ENCODE measurements at regions not wholly inside any gene's neighbourhood (a gene's known extent, or its start where the extent isn't known, plus 50 kb on each side); places are given as distances from the start of the nearest gene placed in this dataset.

DNA sequence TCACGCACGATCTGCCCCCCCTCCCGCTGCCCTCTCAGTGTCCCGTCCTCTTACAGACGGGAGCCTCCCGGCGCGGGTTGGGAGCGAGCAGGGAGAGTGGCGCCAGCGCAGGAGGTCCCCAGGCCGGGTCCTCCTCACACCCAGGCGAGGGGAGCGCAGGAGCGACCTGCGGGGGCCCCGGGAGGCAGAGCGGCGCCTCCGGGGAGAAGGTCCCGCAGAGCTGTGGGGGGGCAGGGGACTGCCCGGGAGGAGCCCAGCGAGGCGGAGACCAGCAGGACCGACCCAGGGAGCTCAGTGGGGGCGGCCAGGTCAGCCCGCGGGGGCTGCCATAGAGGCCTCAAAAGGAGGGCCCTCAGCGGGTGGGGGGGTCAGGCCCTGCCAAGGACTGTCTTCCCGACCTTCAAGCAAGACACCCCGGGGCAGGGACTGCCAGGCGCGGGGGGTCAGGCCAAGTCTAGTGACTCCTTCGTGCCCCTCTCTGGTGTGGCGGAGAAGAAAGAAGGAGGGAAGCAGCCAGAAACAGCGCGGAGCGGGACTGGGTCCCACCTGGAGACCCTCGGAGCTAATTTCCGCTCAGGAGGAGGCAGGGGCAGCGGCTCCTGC is 123.3 kb upstream of the ERCC6L2 start:
- intact Hi-C loops (cut with micrococcal nuclease): no loop called here
- DNase-seq: no peak
- Mint-ChIP-seq H3K4me1 (ENCODE audit: low read depth) (peaks cover 14% of the 10 kb centered on the region), H3K27ac (no peak overlapping the region), H3K36me3 (ENCODE audit: low read depth) (no peaks in the 10 kb centered on the region), H3K27me3 (peaks cover 2% of the 10 kb centered on the region), H3K9me3 (no peaks in the 10 kb centered on the region), H3K4me3 (no peak overlapping the region)
- CTCF ChIA-PET: interaction anchor here (1.1 kb wide), 1 partner anchor 25 kb away, joined by 4 read pairs; no protein-coding TSS in a partner anchor
- TF ChIP-seq, protein P1, sequence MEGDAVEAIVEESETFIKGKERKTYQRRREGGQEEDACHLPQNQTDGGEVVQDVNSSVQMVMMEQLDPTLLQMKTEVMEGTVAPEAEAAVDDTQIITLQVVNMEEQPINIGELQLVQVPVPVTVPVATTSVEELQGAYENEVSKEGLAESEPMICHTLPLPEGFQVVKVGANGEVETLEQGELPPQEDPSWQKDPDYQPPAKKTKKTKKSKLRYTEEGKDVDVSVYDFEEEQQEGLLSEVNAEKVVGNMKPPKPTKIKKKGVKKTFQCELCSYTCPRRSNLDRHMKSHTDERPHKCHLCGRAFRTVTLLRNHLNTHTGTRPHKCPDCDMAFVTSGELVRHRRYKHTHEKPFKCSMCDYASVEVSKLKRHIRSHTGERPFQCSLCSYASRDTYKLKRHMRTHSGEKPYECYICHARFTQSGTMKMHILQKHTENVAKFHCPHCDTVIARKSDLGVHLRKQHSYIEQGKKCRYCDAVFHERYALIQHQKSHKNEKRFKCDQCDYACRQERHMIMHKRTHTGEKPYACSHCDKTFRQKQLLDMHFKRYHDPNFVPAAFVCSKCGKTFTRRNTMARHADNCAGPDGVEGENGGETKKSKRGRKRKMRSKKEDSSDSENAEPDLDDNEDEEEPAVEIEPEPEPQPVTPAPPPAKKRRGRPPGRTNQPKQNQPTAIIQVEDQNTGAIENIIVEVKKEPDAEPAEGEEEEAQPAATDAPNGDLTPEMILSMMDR (IDR thresholded peaks at IDR 0.05): no peak
- no peak for ATAC-seq
- POLR2A ChIA-PET: no interaction called here

DNA sequence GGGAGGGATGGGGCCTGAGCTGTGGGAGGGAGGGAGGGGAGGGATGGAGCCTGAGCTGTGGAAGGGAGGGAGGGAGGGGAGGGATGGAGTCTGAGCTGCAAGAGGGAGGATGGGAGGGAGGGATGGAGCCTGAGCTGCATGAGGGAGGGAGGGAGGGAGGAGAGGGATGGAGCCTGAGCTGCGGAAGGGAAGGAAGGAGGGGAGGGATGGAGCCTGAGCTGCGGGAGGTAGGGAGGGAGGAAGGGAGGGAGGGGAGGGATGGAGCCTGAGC is 124.0 kb upstream of the ERCC6L2 start:
- no peak overlapping the region for H3K27ac Mint-ChIP-seq
- H3K4me3 Mint-ChIP-seq: no peak overlapping the region
- intact Hi-C loops (cut with micrococcal nuclease): no loop called here
- no peaks in the 10 kb centered on the region for H3K36me3 Mint-ChIP-seq (ENCODE audit: low read depth)
- CTCF ChIA-PET: interaction anchor here (1.1 kb wide), 1 partner anchor 24 kb away, joined by 4 read pairs; no protein-coding TSS in a partner anchor
- H3K4me1 Mint-ChIP-seq (ENCODE audit: low read depth): peaks cover 14% of the 10 kb centered on the region
- H3K9me3 Mint-ChIP-seq: no peaks in the 10 kb centered on the region
- ATAC-seq (no peak), DNase-seq (no peak)
- H3K27me3 Mint-ChIP-seq: peaks cover 2% of the 10 kb centered on the region
- POLR2A ChIA-PET: no interaction called here
- TF ChIP-seq, protein P1 (IDR thresholded peaks at IDR 0.05): no peak

DNA sequence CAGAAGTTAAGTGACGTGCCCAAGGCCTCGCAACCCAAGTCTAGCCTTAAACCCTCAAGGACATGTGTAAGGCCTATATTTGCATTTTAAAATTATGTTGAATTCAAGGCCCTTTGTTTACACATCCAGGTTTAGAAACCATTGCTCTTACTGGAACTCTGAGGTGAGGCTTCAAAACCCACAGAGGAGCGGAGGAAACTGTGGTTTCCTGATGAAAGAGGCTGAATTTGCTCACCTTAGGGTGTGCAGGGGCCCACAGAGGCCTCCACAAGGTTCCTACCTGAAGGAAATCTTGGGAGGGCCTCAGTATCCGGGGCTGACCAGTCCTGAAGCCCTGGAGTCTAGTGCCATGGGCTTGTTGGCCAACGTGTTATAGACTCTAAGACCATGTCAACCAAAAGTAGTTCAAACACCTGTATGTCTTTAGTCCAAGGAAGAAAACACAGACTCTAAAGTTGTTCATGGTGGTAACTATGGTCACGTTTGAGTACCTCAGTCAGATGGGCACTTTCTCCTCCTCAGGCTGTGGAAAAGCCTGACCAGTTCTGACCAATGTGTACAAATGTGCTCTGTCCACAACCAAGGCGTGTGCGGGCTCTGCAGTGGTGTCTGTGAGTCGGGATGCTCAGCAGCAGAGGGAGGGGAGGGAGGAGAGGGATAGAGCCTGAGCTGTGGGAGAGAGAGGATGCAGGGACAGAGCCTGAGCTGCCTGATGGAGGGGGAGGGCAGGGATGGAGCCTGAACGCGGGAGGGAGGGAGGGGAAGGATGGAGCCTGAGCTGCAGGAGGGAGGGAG is 124.6 kb upstream of the ERCC6L2 start:
- ChIA-PET CTCF (interaction anchor here (1.1 kb wide), 1 partner anchor 24 kb away, joined by 4 read pairs; no protein-coding TSS in a partner anchor), POLR2A (no interaction called here)
- DNase-seq (peak; percentile 69), ATAC-seq (peak; percentile 81)
- H3K4me1 Mint-ChIP-seq (ENCODE audit: low read depth): peaks cover 14% of the 10 kb centered on the region
- no peaks in the 10 kb centered on the region for H3K36me3 Mint-ChIP-seq (ENCODE audit: low read depth)
- intact Hi-C loops (cut with micrococcal nuclease): no loop called here
- H3K9me3 Mint-ChIP-seq: no peaks in the 10 kb centered on the region
- peaks cover 2% of the 10 kb centered on the region for H3K27me3 Mint-ChIP-seq
- H3K27ac Mint-ChIP-seq: no peak overlapping the region
- TF ChIP-seq, protein P1 (IDR thresholded peaks at IDR 0.05): no peak
- H3K4me3 Mint-ChIP-seq: no peak overlapping the region

DNA sequence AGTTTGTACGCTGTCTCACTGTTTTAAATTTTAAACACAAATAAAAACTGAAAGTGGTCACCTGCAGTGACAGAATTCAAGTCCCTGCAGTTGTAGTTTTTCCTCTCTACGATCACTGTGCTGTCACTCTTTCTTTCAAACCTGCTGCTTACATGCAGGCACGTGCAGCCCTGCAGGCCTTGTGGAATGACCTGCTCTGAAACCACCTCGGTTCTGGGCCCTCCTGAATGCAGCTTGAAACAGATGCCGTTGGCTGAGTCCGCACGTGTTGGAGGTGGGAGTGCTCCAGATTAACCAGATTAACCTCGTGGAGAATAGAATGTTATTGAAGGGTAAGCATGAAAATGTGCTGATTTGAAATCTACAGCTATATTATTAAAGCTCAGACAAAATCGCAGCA is 126.0 kb upstream of the ERCC6L2 start:
- Mint-ChIP-seq H3K9me3 (no peaks in the 10 kb centered on the region), H3K36me3 (ENCODE audit: low read depth) (no peaks in the 10 kb centered on the region), H3K27ac (no peak overlapping the region), H3K27me3 (peaks cover 2% of the 10 kb centered on the region), H3K4me1 (ENCODE audit: low read depth) (peaks cover 14% of the 10 kb centered on the region), H3K4me3 (no peak overlapping the region)
- ATAC-seq (no peak), DNase-seq (no peak)
- intact Hi-C loops (cut with micrococcal nuclease): no loop called here
- POLR2A ChIA-PET: no interaction called here
- CTCF ChIA-PET: interaction anchor here (1.3 kb wide), 1 partner anchor 22 kb away, joined by 3 read pairs; no protein-coding TSS in a partner anchor
- TF ChIP-seq, protein P1 (IDR thresholded peaks at IDR 0.05): no peak
